Panc1 (cell line): ENCODE measurements at regions not wholly inside any gene's neighbourhood (a gene's known extent, or its start where the extent isn't known, plus 50 kb on each side); places are given as distances from the start of the nearest gene placed in this dataset.

Source experiments
- ATAC-seq: fragments of 200-7000 bp; cut with Tn5 transposase; 2 replicates; pipeline ENCODE4 v1.9.1; 2020; ENCODE audit warnings: mild to moderate bottlenecking, moderate library complexity
- BruUV-seq: library from RNA; stranded (reverse); fragments of 400-500 nt; replicated peaks from 2 replicates; lab custom pipeline; 2021; lab: Mats Ljungman, UMichigan
- CTCF ChIA-PET: fragments of 300-600 bp; sonication (Branson Sonifier 250); formaldehyde crosslinking; loops from one replicate; lab custom pipeline; 2022; ENCODE audit warnings: antibody characterized with exemption; lab: Charles Lee
- POLR2A ChIA-PET: fragments of 300-600 bp; sonication (Branson Sonifier 250); formaldehyde crosslinking; loops from one replicate; lab custom pipeline; 2022; ENCODE audit warnings: antibody characterized with exemption; lab: Charles Lee
- DNase-seq: peaks from one replicate; pipeline ENCODE4 v3.0.0-alpha.2; 2010; ENCODE audit warnings: low read depth, low spot score
- H3K27ac ChIP-seq: 2 replicates; pipeline ENCODE4 v1.5.1; 2011; ENCODE audit warnings: mild to moderate bottlenecking, low read length, inconsistent platforms
- H3K27me3 ChIP-seq: fragments of 200-500 bp; sonication (Bioruptor generic); 2 replicates; pipeline ENCODE4 v1.6.0; 2014; ENCODE audit warnings: low read length, inconsistent platforms; ENCODE audit not compliant: control insufficient read depth, insufficient read depth
- H3K36me3 ChIP-seq: fragments of 200-500 bp; sonication (Bioruptor generic); 2 replicates; pipeline ENCODE4 v1.5.1; 2014; ENCODE audit warnings: inconsistent platforms, mild to moderate bottlenecking, low read length, moderate library complexity; ENCODE audit not compliant: control insufficient read depth, insufficient read depth
- H3K4me1 ChIP-seq: 2 replicates; pipeline ENCODE4 v1.5.1; 2011; ENCODE audit warnings: inconsistent platforms, mild to moderate bottlenecking, low read length, moderate library complexity; ENCODE audit not compliant: control insufficient read depth, insufficient read depth
- H3K4me3 ChIP-seq, 2 experiments: 2 replicates each; pipeline ENCODE4 v1.5.1; 2011 to 2012; ENCODE audit warnings: low read depth in 2 of 2, low read length in 2 of 2, mild to moderate bottlenecking in 2 of 2, inconsistent platforms in 1 of 2, moderate library complexity in 1 of 2
- H3K9me3 ChIP-seq: fragments of 200-500 bp; sonication (Bioruptor generic); 2 replicates; pipeline ENCODE4 v1.5.1; 2014; ENCODE audit warnings: low read depth, mild to moderate bottlenecking, inconsistent platforms, low read length, moderate library complexity; ENCODE audit not compliant: control insufficient read depth, insufficient read depth
- POLR2AphosphoS5 ChIP-seq: IDR thresholded peaks from 2 replicates; pipeline ENCODE4 v1.6.1; 2012; ENCODE audit warnings: mild to moderate bottlenecking, low read depth, low read length, moderate library complexity
- SIN3A ChIP-seq: IDR thresholded peaks from 2 replicates; pipeline ENCODE4 v1.6.1; 2012; ENCODE audit warnings: low read depth, mild to moderate bottlenecking, low read length, moderate library complexity, borderline replicate concordance; ENCODE audit not compliant: insufficient read depth
- TCF7L2 ChIP-seq: IDR thresholded peaks from 2 replicates; pipeline ENCODE4 v1.6.1; 2011; ENCODE audit warnings: mild to moderate bottlenecking, low read depth, low read length, inconsistent platforms
- in situ Hi-C: cut with HindIII; loops from 2 replicates; pipeline ENCODE4 v1.10.0; 2016; ENCODE audit warnings: low sequenced_read_pairs, low pct_unique_long_range_greater_than_20kb
- intact Hi-C: fragments of 100-400 bp; cut with micrococcal nuclease; formaldehyde crosslinking; loops from one replicate; pipeline ENCODE4 v1.10.0; 2022; ENCODE audit not compliant: unreplicated experiment
- TF ChIP-seq, protein P1 (sequence below), 2 experiments: IDR thresholded peaks; 2 replicates each; pipeline ENCODE4 v1.6.1; 2011 to 2012; ENCODE audit warnings: low read depth in 2 of 2, control low read depth in 1 of 2, low read length in 1 of 2, mild to moderate bottlenecking in 1 of 2, moderate library complexity in 1 of 2; ENCODE audit not compliant: insufficient read depth in 1 of 2
- TF ChIP-seq, protein P2 (sequence below): fragments of 450-650 bp; IDR thresholded peaks from 2 replicates; pipeline ENCODE4 v1.5.1; 2017; ENCODE audit warnings: mild to moderate bottlenecking

DNA sequence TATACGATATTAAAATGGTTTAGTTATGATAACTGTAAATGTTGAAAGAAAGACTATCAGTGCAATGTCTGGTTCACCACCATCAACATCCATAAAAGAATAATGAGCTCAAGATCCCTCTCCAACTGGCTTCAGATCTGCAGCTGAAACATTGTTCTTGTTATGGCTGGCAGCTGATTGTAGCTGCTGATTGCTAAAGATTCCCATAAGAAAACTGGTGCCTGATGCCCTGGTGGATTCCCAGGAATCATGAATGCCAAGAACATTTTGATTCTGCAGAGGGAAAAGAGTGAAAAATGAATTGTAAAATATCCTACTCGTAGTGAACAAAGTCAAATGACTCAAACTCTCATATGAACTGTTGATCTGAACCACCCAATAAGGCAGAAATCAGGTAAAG lies 1160.2 kb downstream of the EPHA7 start:
- CTCF ChIA-PET, result no interaction called here
- BruUV-seq, result no TSS peak
- in situ Hi-C loops, result no loop called here

DNA sequence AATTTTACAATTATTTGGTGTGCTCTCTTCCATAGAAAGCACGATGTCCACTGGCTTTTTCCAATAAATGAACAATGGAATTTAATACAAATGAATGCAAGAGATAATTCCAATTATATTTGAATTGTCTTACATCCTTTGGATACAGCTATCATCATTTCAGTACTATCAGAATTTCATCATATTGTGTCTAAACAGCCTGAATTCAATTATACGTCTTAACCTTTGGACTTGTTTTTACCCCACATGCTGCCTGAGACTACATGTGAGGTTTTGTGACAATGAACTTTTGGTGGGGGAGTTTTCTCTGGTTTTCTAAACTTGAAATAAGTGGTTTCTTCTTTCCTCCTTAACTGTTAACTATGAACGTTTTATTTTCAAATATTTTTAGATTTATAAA lies 1176.0 kb downstream of the EPHA7 start:
- in situ Hi-C loops, result no loop called here
- no peak for ATAC-seq

More for the DNA sequence above, 1160.2 kb downstream of the EPHA7 start:
- ATAC-seq (no peak), DNase-seq (no peak)
- Histone ChIP-seq H3K4me3 (no peak overlapping the region), H3K27me3 (no peaks in the 10 kb centered on the region), H3K36me3 (no peaks in the 10 kb centered on the region), H3K27ac (no peak overlapping the region), H3K9me3 (no peaks in the 10 kb centered on the region), H3K4me1 (no peaks in the 10 kb centered on the region)
- TF ChIP-seq TCF7L2 (no peak), POLR2AphosphoS5 (no peak), SIN3A (no peak)
- TF ChIP-seq, protein P1, sequence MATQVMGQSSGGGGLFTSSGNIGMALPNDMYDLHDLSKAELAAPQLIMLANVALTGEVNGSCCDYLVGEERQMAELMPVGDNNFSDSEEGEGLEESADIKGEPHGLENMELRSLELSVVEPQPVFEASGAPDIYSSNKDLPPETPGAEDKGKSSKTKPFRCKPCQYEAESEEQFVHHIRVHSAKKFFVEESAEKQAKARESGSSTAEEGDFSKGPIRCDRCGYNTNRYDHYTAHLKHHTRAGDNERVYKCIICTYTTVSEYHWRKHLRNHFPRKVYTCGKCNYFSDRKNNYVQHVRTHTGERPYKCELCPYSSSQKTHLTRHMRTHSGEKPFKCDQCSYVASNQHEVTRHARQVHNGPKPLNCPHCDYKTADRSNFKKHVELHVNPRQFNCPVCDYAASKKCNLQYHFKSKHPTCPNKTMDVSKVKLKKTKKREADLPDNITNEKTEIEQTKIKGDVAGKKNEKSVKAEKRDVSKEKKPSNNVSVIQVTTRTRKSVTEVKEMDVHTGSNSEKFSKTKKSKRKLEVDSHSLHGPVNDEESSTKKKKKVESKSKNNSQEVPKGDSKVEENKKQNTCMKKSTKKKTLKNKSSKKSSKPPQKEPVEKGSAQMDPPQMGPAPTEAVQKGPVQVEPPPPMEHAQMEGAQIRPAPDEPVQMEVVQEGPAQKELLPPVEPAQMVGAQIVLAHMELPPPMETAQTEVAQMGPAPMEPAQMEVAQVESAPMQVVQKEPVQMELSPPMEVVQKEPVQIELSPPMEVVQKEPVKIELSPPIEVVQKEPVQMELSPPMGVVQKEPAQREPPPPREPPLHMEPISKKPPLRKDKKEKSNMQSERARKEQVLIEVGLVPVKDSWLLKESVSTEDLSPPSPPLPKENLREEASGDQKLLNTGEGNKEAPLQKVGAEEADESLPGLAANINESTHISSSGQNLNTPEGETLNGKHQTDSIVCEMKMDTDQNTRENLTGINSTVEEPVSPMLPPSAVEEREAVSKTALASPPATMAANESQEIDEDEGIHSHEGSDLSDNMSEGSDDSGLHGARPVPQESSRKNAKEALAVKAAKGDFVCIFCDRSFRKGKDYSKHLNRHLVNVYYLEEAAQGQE (IDR thresholded peaks at IDR 0.05; ENCODE audit: insufficient read depth in 1 of 2, low read depth in 2 of 2, low read length in 1 of 2), result no peak
- TF ChIP-seq, protein P2, sequence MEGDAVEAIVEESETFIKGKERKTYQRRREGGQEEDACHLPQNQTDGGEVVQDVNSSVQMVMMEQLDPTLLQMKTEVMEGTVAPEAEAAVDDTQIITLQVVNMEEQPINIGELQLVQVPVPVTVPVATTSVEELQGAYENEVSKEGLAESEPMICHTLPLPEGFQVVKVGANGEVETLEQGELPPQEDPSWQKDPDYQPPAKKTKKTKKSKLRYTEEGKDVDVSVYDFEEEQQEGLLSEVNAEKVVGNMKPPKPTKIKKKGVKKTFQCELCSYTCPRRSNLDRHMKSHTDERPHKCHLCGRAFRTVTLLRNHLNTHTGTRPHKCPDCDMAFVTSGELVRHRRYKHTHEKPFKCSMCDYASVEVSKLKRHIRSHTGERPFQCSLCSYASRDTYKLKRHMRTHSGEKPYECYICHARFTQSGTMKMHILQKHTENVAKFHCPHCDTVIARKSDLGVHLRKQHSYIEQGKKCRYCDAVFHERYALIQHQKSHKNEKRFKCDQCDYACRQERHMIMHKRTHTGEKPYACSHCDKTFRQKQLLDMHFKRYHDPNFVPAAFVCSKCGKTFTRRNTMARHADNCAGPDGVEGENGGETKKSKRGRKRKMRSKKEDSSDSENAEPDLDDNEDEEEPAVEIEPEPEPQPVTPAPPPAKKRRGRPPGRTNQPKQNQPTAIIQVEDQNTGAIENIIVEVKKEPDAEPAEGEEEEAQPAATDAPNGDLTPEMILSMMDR, result no peak
- intact Hi-C loops, result no loop called here
- POLR2A ChIA-PET, result no interaction called here

More for the DNA sequence above, 1176.0 kb downstream of the EPHA7 start:
- DNase-seq, result no peak
- Histone ChIP-seq H3K36me3 (no peaks in the 10 kb centered on the region), H3K4me3 (no peak overlapping the region), H3K9me3 (no peaks in the 10 kb centered on the region; the same call in 1 of the 2 replicates), H3K27me3 (no peaks in the 10 kb centered on the region), H3K4me1 (no peaks in the 10 kb centered on the region), H3K27ac (no peak overlapping the region)
- TF ChIP-seq, protein P1 (IDR thresholded peaks at IDR 0.05; ENCODE audit: insufficient read depth in 1 of 2, low read depth in 2 of 2, low read length in 1 of 2), result no peak
- no peak for TF ChIP-seq SIN3A
- no peak for TF ChIP-seq TCF7L2
- TF ChIP-seq POLR2AphosphoS5, result no peak
- TF ChIP-seq, protein P2, result no peak
- ChIA-PET POLR2A (no interaction called here), CTCF (no interaction called here)
- intact Hi-C loops, result no loop called here
- no TSS peak for BruUV-seq
